Glutamatergic neuron (in vitro differentiated cells): ENCODE measurements at regions not wholly inside any gene's neighbourhood (a gene's known extent, or its start where the extent isn't known, plus 50 kb on each side); places are given as distances from the start of the nearest gene placed in this dataset.

Experiments
- DNase-seq: peaks from one replicate; pipeline ENCODE4 v3.0.0; 2022
- H3K27ac Mint-ChIP-seq: one replicate; pipeline ENCODE4 v1.8.0; 2020; ENCODE audit warnings: mild to moderate bottlenecking, mixed read lengths, inconsistent platforms; ENCODE audit not compliant: unreplicated experiment
- H3K27me3 Mint-ChIP-seq: one replicate; pipeline ENCODE4 v1.8.0; 2020; ENCODE audit warnings: mild to moderate bottlenecking, moderate library complexity, mixed read lengths, inconsistent platforms; ENCODE audit not compliant: unreplicated experiment
- H3K36me3 Mint-ChIP-seq: one replicate; pipeline ENCODE4 v1.8.0; 2020; ENCODE audit warnings: mild to moderate bottlenecking, mixed read lengths, inconsistent platforms; ENCODE audit not compliant: unreplicated experiment
- H3K4me1 Mint-ChIP-seq: one replicate; pipeline ENCODE4 v1.8.0; 2020; ENCODE audit warnings: mild to moderate bottlenecking, low read depth, mixed read lengths, inconsistent platforms; ENCODE audit not compliant: unreplicated experiment
- H3K4me3 Mint-ChIP-seq: one replicate; pipeline ENCODE4 v1.8.0; 2020; ENCODE audit warnings: mild to moderate bottlenecking, mixed read lengths, inconsistent platforms; ENCODE audit not compliant: unreplicated experiment
- H3K9me3 Mint-ChIP-seq: one replicate; pipeline ENCODE4 v1.8.0; 2020; ENCODE audit warnings: mild to moderate bottlenecking, moderate library complexity, mixed read lengths, inconsistent platforms; ENCODE audit not compliant: unreplicated experiment
- CTCF ChIP-seq: fragments of 200-600 bp; sonication (generic); IDR thresholded peaks from one replicate; pipeline ENCODE4 v1.5.0; 2021; ENCODE audit not compliant: partially characterized antibody, unreplicated experiment

- H3K27ac Mint-ChIP-seq, result no peak overlapping the region
- H3K27me3 Mint-ChIP-seq, result no peaks in the 10 kb centered on the region
These were observed 1135.5 kb downstream of the JRKL start for GRCh38 chr11:97525273-97525672.

GRCh38 chr11:97537407-97538150 lies 1147.8 kb downstream of the JRKL start:
- Mint-ChIP-seq H3K4me3 (no peak overlapping the region), H3K4me1 (no peaks in the 10 kb centered on the region), H3K27me3 (no peaks in the 10 kb centered on the region), H3K9me3 (no peaks in the 10 kb centered on the region), H3K27ac (no peak overlapping the region), H3K36me3 (no peaks in the 10 kb centered on the region)
- no peak for TF ChIP-seq CTCF
- DNase-seq, result peak; percentile 12

More at GRCh38 chr11:97525273-97525672, 1135.5 kb downstream of the JRKL start:
- Mint-ChIP-seq H3K4me3 (no peak overlapping the region), H3K4me1 (no peaks in the 10 kb centered on the region), H3K9me3 (no peaks in the 10 kb centered on the region), H3K36me3 (no peaks in the 10 kb centered on the region)
- DNase-seq, result no peak
- TF ChIP-seq CTCF, result no peak

- H3K4me3 Mint-ChIP-seq, result no peak overlapping the region
- H3K4me1 Mint-ChIP-seq, result peaks cover 11% of the 10 kb centered on the region
- no peak for TF ChIP-seq CTCF
- no peak for DNase-seq
- no peak overlapping the region for H3K27ac Mint-ChIP-seq
- H3K36me3 Mint-ChIP-seq, result no peaks in the 10 kb centered on the region
- H3K9me3 Mint-ChIP-seq, result no peaks in the 10 kb centered on the region
- peaks cover 3% of the 10 kb centered on the region for H3K27me3 Mint-ChIP-seq
These were observed 1154.6 kb downstream of the JRKL start for GRCh38 chr11:97544431-97544830.

GRCh38 chr11:97548280-97548679 lies 1158.5 kb downstream of the JRKL start:
- peak overlapping the region; percentile 84 for H3K27ac Mint-ChIP-seq
- no peaks in the 10 kb centered on the region for H3K36me3 Mint-ChIP-seq
- TF ChIP-seq CTCF, result no peak
- H3K4me1 Mint-ChIP-seq, result peaks cover 11% of the 10 kb centered on the region
- H3K27me3 Mint-ChIP-seq, result peaks cover 2% of the 10 kb centered on the region
- peak; percentile 45 for DNase-seq
- H3K4me3 Mint-ChIP-seq, result peak overlapping the region; percentile 7
- H3K9me3 Mint-ChIP-seq, result no peaks in the 10 kb centered on the region

GRCh38 chr11:97557399-97557798 lies 1167.6 kb downstream of the JRKL start:
- H3K4me3 Mint-ChIP-seq, result no peak overlapping the region
- H3K27me3 Mint-ChIP-seq, result no peaks in the 10 kb centered on the region
- DNase-seq, result no peak
- no peaks in the 10 kb centered on the region for H3K4me1 Mint-ChIP-seq
- no peaks in the 10 kb centered on the region for H3K36me3 Mint-ChIP-seq
- no peak overlapping the region for H3K27ac Mint-ChIP-seq
- TF ChIP-seq CTCF, result no peak
- no peaks in the 10 kb centered on the region for H3K9me3 Mint-ChIP-seq
